IMR-90 (cell line): ENCODE measurements at regions not wholly inside any gene's neighbourhood (a gene's known extent, or its start where the extent isn't known, plus 50 kb on each side); places are given as distances from the start of the nearest gene placed in this dataset.

Experiments used
- ATAC-seq: fragments of 200-7000 bp; cut with Tn5 transposase; 2 replicates; pipeline ENCODE4 v1.9.1; 2020; ENCODE audit warnings: low read depth, mild to moderate bottlenecking, moderate library complexity
- BruUV-seq: library from RNA; stranded (reverse); fragments of 400-500 nt; replicated peaks from 2 replicates; lab custom pipeline; 2021; lab: Mats Ljungman, UMichigan
- CTCF ChIA-PET: fragments of 300-600 bp; formaldehyde crosslinking; extraction: SDS; loops from one replicate; lab custom pipeline; 2021; ENCODE audit warnings: antibody characterized with exemption; lab: Yijun Ruan, JAX
- POLR2A ChIA-PET: fragments of 300-600 bp; sonication (Branson Sonifier 250); formaldehyde crosslinking; loops from one replicate; lab custom pipeline; 2022; ENCODE audit warnings: antibody characterized with exemption; ENCODE audit not compliant: unreplicated experiment; lab: Charles Lee
- DNase-seq: peaks from one replicate; pipeline ENCODE4 v3.0.0; 2013
- H2AFZ ChIP-seq: replicated peaks from 2 replicates; pipeline ENCODE3; 2013; ENCODE audit warnings: low read length, mild to moderate bottlenecking; ENCODE audit not compliant: poor library complexity
- H2AK5ac ChIP-seq: 2 replicates; pipeline ENCODE4 v1.6.1; 2013; ENCODE audit warnings: low read depth, low read length, inconsistent platforms
- H2AK9ac ChIP-seq: replicated peaks from 2 replicates; pipeline ENCODE3; 2013; ENCODE audit warnings: mild to moderate bottlenecking, low read depth, low read length, moderate library complexity; ENCODE audit not compliant: poor library complexity
- H2BK120ac ChIP-seq: 2 replicates; pipeline ENCODE4 v1.6.1; 2013; ENCODE audit warnings: low read depth, low read length, inconsistent platforms
- H2BK15ac ChIP-seq: 3 replicates; pipeline ENCODE4 v1.6.1; 2013; ENCODE audit warnings: low read depth, low read length, inconsistent platforms
- H2BK20ac ChIP-seq: 2 replicates; pipeline ENCODE4 v1.6.1; 2013; ENCODE audit warnings: low read depth, mild to moderate bottlenecking, inconsistent platforms, low read length, moderate library complexity
- H2BK5ac ChIP-seq: 2 replicates; pipeline ENCODE4 v1.6.1; 2013; ENCODE audit warnings: mild to moderate bottlenecking, low read depth, low read length, inconsistent platforms; ENCODE audit not compliant: poor library complexity, severe bottlenecking
- H3K14ac ChIP-seq: replicated peaks from 2 replicates; pipeline ENCODE4 v1.6.1; 2013; ENCODE audit warnings: low read depth, low read length, inconsistent platforms
- H3K18ac ChIP-seq: 2 replicates; pipeline ENCODE4 v1.6.1; 2013; ENCODE audit warnings: low read depth, low read length, control low read depth
- H3K23ac ChIP-seq: 2 replicates; pipeline ENCODE4 v1.6.1; 2013; ENCODE audit warnings: low read depth, low read length, inconsistent platforms
- H3K27ac ChIP-seq: 2 replicates; pipeline ENCODE4 v1.5.1; 2013; ENCODE audit warnings: mild to moderate bottlenecking, control low read depth, low read length; ENCODE audit not compliant: insufficient read depth
- H3K27me3 ChIP-seq: 2 replicates; pipeline ENCODE4 v1.6.1; 2013; ENCODE audit warnings: low read length; ENCODE audit not compliant: control insufficient read depth, insufficient read depth
- H3K36me3 ChIP-seq: 2 replicates; pipeline ENCODE4 v1.6.1; 2013; ENCODE audit warnings: low read length, mixed read lengths; ENCODE audit not compliant: control insufficient read depth, insufficient read depth
- H3K4ac ChIP-seq: 2 replicates; pipeline ENCODE4 v1.6.1; 2013; ENCODE audit warnings: low read depth, low read length, inconsistent platforms
- H3K4me1 ChIP-seq: 2 replicates; pipeline ENCODE4 v1.6.1; 2013; ENCODE audit warnings: low read length, mixed read lengths; ENCODE audit not compliant: control insufficient read depth, insufficient read depth
- H3K4me2 ChIP-seq: 2 replicates; pipeline ENCODE4 v1.6.1; 2013; ENCODE audit warnings: low read depth, mild to moderate bottlenecking, control low read depth, low read length, moderate library complexity
- H3K4me3 ChIP-seq: 2 replicates; pipeline ENCODE4 v1.5.1; 2013; ENCODE audit warnings: low read depth, mild to moderate bottlenecking, control low read depth, low read length, moderate library complexity; ENCODE audit not compliant: insufficient read depth
- H3K56ac ChIP-seq: 2 replicates; pipeline ENCODE4 v1.6.1; 2013; ENCODE audit warnings: low read length, inconsistent platforms; ENCODE audit not compliant: insufficient read depth; ENCODE audit errors: extremely low read depth
- H3K79me1 ChIP-seq, 2 experiments: 2 replicates each; pipeline ENCODE4 v1.6.1; 2013; ENCODE audit warnings: low read length in 2 of 2, inconsistent platforms in 1 of 2, low read depth in 1 of 2
- H3K9ac ChIP-seq: 2 replicates; pipeline ENCODE4 v1.6.1; 2013; ENCODE audit warnings: low read depth, low read length, control low read depth
- H3K9me1 ChIP-seq: 2 replicates; pipeline ENCODE4 v1.6.1; 2013; ENCODE audit warnings: low read length, inconsistent platforms; ENCODE audit not compliant: insufficient read depth
- H3K9me3 ChIP-seq: 2 replicates; pipeline ENCODE4 v1.6.1; 2013; ENCODE audit warnings: low read length; ENCODE audit not compliant: control insufficient read depth, insufficient read depth
- H4K20me1 ChIP-seq: 2 replicates; pipeline ENCODE4 v1.6.1; 2013; ENCODE audit warnings: low read length, inconsistent platforms; ENCODE audit not compliant: insufficient read depth
- H4K5ac ChIP-seq: 2 replicates; pipeline ENCODE4 v1.6.1; 2013; ENCODE audit warnings: mild to moderate bottlenecking, low read depth, low read length, control low read depth
- H4K8ac ChIP-seq, 2 experiments: 2 replicates each; pipeline ENCODE4 v1.6.1; 2013; ENCODE audit warnings: low read depth in 2 of 2, low read length in 2 of 2, control low read depth in 1 of 2, inconsistent platforms in 1 of 2
- H4K91ac ChIP-seq: 2 replicates; pipeline ENCODE4 v1.6.1; 2013; ENCODE audit warnings: low read depth, low read length, inconsistent platforms; ENCODE audit not compliant: insufficient read depth
- BHLHE40 ChIP-seq: fragments of 150-350 bp; IDR thresholded peaks from 2 replicates; pipeline ENCODE4 v1.6.1; 2016; ENCODE audit warnings: mild to moderate bottlenecking, low read depth, low read length
- CEBPB ChIP-seq: IDR thresholded peaks from 2 replicates; pipeline ENCODE4 v1.6.1; 2012; ENCODE audit warnings: low read depth, low read length, improper control_type of control experiment
- CHD1 ChIP-seq: IDR thresholded peaks from 2 replicates; pipeline ENCODE4 v1.6.1; 2012; ENCODE audit warnings: low read depth, low read length, improper control_type of control experiment
- CTCF ChIP-seq: conservative IDR thresholded peaks from 2 replicates; pipeline ENCODE4 v1.5.1; 2012; ENCODE audit warnings: mild to moderate bottlenecking, low read depth, low read length, improper control_type of control experiment
- ELK1 ChIP-seq: fragments of 150-350 bp; IDR thresholded peaks from 2 replicates; pipeline ENCODE4 v1.6.1; 2016; ENCODE audit warnings: low read depth, mild to moderate bottlenecking, low read length, moderate library complexity, borderline replicate concordance
- FOS ChIP-seq: fragments of 150-350 bp; IDR thresholded peaks from 2 replicates; pipeline ENCODE4 v1.6.1; 2016; ENCODE audit warnings: low read depth, low read length
- MAFK ChIP-seq: IDR thresholded peaks from 2 replicates; pipeline ENCODE4 v1.6.1; 2012; ENCODE audit warnings: low read depth, low read length, improper control_type of control experiment
- MAZ ChIP-seq: IDR thresholded peaks from 2 replicates; pipeline ENCODE4 v1.6.1; 2012; ENCODE audit warnings: low read depth, mild to moderate bottlenecking, low read length, improper control_type of control experiment, moderate library complexity, borderline replicate concordance
- MXI1 ChIP-seq: IDR thresholded peaks from 2 replicates; pipeline ENCODE4 v1.6.1; 2012; ENCODE audit warnings: low read depth, mild to moderate bottlenecking, low read length, moderate library complexity, borderline replicate concordance
- NFE2L2 ChIP-seq: fragments of 150-350 bp; IDR thresholded peaks from 2 replicates; pipeline ENCODE4 v1.6.1; 2016; ENCODE audit warnings: low read depth, mild to moderate bottlenecking, low read length
- POLR2A ChIP-seq: IDR thresholded peaks from 2 replicates; pipeline ENCODE4 v1.6.1; 2012; ENCODE audit warnings: mild to moderate bottlenecking, low read depth, low read length
- RCOR1 ChIP-seq: IDR thresholded peaks from 2 replicates; pipeline ENCODE4 v1.6.1; 2012; ENCODE audit warnings: mild to moderate bottlenecking, low read length, improper control_type of control experiment; ENCODE audit not compliant: insufficient replicate concordance
- RFX5 ChIP-seq: IDR thresholded peaks from 2 replicates; pipeline ENCODE4 v1.8.0; 2012; ENCODE audit warnings: low read depth, mild to moderate bottlenecking, low read length, moderate library complexity
- SMC3 ChIP-seq: fragments of 150-350 bp; IDR thresholded peaks from 2 replicates; pipeline ENCODE4 v1.6.1; 2016; ENCODE audit warnings: low read depth, mild to moderate bottlenecking, antibody characterized with exemption, low read length, moderate library complexity
- USF2 ChIP-seq: fragments of 150-350 bp; IDR thresholded peaks from 2 replicates; pipeline ENCODE4 v1.6.1; 2017; ENCODE audit warnings: mild to moderate bottlenecking, antibody characterized with exemption, low read length, low read depth
- WGBS, 2 experiments: methylation state at CpG; one replicate each; pipeline versions ENCODE4 v1.1.5 to v1.1.7; 2013; ENCODE audit warnings: missing lambda C conversion rate in 2 of 2; ENCODE audit not compliant: insufficient read length in 1 of 2; ENCODE audit errors: extremely low coverage in 2 of 2; 5-methylcytosine and 5-hydroxymethylcytosine counted together
- dilution Hi-C: fragments of 300-500 bp; cut with HindIII; formaldehyde crosslinking; loops from one replicate; pipeline ENCODE4 v1.14.3; 2018; ENCODE audit warnings: low sequenced_read_pairs; ENCODE audit not compliant: unreplicated experiment
- in situ Hi-C: fragments of 300-500 bp; cut with MboI; formaldehyde crosslinking; loops from 3 replicates; pipeline ENCODE4 v1.14.3; 2019; ENCODE audit warnings: low sequenced_read_pairs, inconsistent platforms, mixed read lengths
- intact Hi-C: fragments of 100-400 bp; cut with micrococcal nuclease; formaldehyde crosslinking; loops from 2 replicates; pipeline ENCODE4 v1.10.0; 2022

GRCh38 chr7:130929896-130930659, 196.1 kb upstream of the KLF14 start:
- H2BK120ac ChIP-seq = no peak overlapping the region
- no peak overlapping the region for H2BK15ac ChIP-seq
- peaks cover 15% of the 10 kb centered on the region for H3K4me1 ChIP-seq
- peaks cover 5 to 64% of the 10 kb centered on the region in 2 experiments; a peak in 3 of 4 replicates for H3K79me1 ChIP-seq
- no peak overlapping the region for H4K8ac ChIP-seq
- no peak overlapping the region; the same call in 1 of the 2 replicates for H3K4ac ChIP-seq
- no peaks in the 10 kb centered on the region for H3K9me3 ChIP-seq
- H4K5ac ChIP-seq = no peak overlapping the region
- peak overlapping the region; percentile 21 for H2BK5ac ChIP-seq
- no peak overlapping the region for H2AK5ac ChIP-seq
- H3K36me3 ChIP-seq = peaks cover 13% of the 10 kb centered on the region
- in situ Hi-C loops (no loop called here), dilution Hi-C loops (no loop called here), intact Hi-C loops (no loop called here)
- ATAC-seq = peak; percentile 17; the same call in 1 of the 2 replicates
- H3K27me3 ChIP-seq = no peaks in the 10 kb centered on the region
- H3K14ac ChIP-seq = peak overlapping the region; percentile 0; the same call in 1 of the 2 replicates
- BruUV-seq = no TSS peak
- ChIA-PET CTCF (interaction anchor here (0.7 to 1.9 kb wide), 4 partner anchors 8 to 110 kb away, joined by 3 to 5 read pairs (median 4); no protein-coding TSS in a partner anchor), POLR2A (interaction anchor here (1.0 kb wide), 1 partner anchor 17 kb away, joined by 3 read pairs; no protein-coding TSS in a partner anchor)
- no peak overlapping the region for H3K4me3 ChIP-seq
- H3K4me2 ChIP-seq = no peak overlapping the region
- H3K23ac ChIP-seq = peak overlapping the region; percentile 0; the same call in 1 of the 2 replicates
- no peak overlapping the region for H4K91ac ChIP-seq
- no peak overlapping the region for H3K27ac ChIP-seq
- H2BK20ac ChIP-seq = no peak overlapping the region
- peak; percentile 44 for DNase-seq
- H3K9me1 ChIP-seq = peaks cover 31% of the 10 kb centered on the region
- no peak overlapping the region for H3K56ac ChIP-seq
- no peak overlapping the region for H3K9ac ChIP-seq
- H2AK9ac ChIP-seq = no peak overlapping the region
- no peak overlapping the region for H2AFZ ChIP-seq
- H3K18ac ChIP-seq = no peak overlapping the region
- WGBS, 2 experiments = no CpG with 5 or more reads among the region's 4 CpGs
- peaks cover 50% of the 10 kb centered on the region; the same call in 1 of the 2 replicates for H4K20me1 ChIP-seq
- TF ChIP-seq FOS (no peak), POLR2A (no peak), MXI1 (no peak), CTCF (no peak), CHD1 (no peak), CEBPB (no peak), SMC3 (no peak), RFX5 (no peak), ELK1 (no peak), BHLHE40 (no peak), USF2 (no peak), NFE2L2 (no peak), RCOR1 (no peak), MAFK (no peak), MAZ (no peak)
